ENCODE measurements at regions not wholly inside any gene's neighbourhood (a gene's known extent, or its start where the extent isn't known, plus 50 kb on each side); places are given as distances from the start of the nearest gene placed in this dataset.

GRCh38 chr16:60432472-60432871 lies 1603.8 kb downstream of the CDH8 start:
- TF ChIP-seq CTCF (IDR thresholded peaks at IDR 0.05; ENCODE audit: low read depth, low read length, poor library complexity, severe bottlenecking) (no peak), EZH2phosphoT487 (IDR thresholded peaks at IDR 0.05; ENCODE audit: borderline replicate concordance, low read length) (no peak)

All from DOHH2 (cell line).